Thoracic aorta (tissue), 2 donors: ENCODE measurements at regions not wholly inside any gene's neighbourhood (a gene's known extent, or its start where the extent isn't known, plus 50 kb on each side); places are given as distances from the start of the nearest gene placed in this dataset.

Experiments
- ATAC-seq: fragments of 150-250 bp; one replicate; pipeline ENCODE4 v1.8.0; 2017; ENCODE audit warnings: low read depth; ENCODE audit not compliant: insufficient number of reproducible peaks, low FRiP score
- DNase-seq: peaks from one replicate; pipeline ENCODE4 v3.0.0-alpha.2; 2020; ENCODE audit warnings: low spot score
- H3K27ac ChIP-seq, 2 donors: fragments of 200-600 bp; sonication (generic); 1 replicate in 1 of 2; 2 replicates in 1 of 2; pipeline ENCODE4 v1.5.1; 2016; ENCODE audit warnings: mild to moderate bottlenecking in 2 of 2, moderate library complexity in 2 of 2
- H3K27me3 ChIP-seq: fragments of 200-600 bp; sonication (generic); replicated peaks from 2 replicates; pipeline ENCODE4 v1.6.0; 2016; ENCODE audit warnings: mild to moderate bottlenecking; ENCODE audit not compliant: insufficient read depth
- H3K36me3 ChIP-seq: fragments of 200-600 bp; sonication (generic); one replicate; pipeline ENCODE4 v1.5.1; 2016
- H3K4me1 ChIP-seq, 2 donors: fragments of 200-600 bp; sonication (generic); 1 replicate in 1 of 2; 2 replicates in 1 of 2; pipeline versions ENCODE4 v1.5.1 to v1.6.0; 2016; ENCODE audit warnings: low read depth in 2 of 2, mild to moderate bottlenecking in 1 of 2; ENCODE audit not compliant: control insufficient read depth in 1 of 2
- H3K4me3 ChIP-seq: fragments of 200-600 bp; sonication (generic); 2 replicates; pipeline ENCODE4 v1.5.1; 2016; ENCODE audit warnings: mild to moderate bottlenecking
- H3K9me3 ChIP-seq: fragments of 200-600 bp; sonication (generic); 2 replicates; pipeline ENCODE4 v1.5.1; 2016
- CTCF ChIP-seq: fragments of 200-600 bp; sonication (generic); IDR thresholded peaks from one replicate; pipeline ENCODE4 v1.5.1; 2019; ENCODE audit warnings: antibody characterized with exemption

- no peak for TF ChIP-seq CTCF
- DNase-seq = no peak
- no peaks in the 10 kb centered on the region for H3K27me3 ChIP-seq
- no peak for ATAC-seq
- no peaks in the 10 kb centered on the region for H3K36me3 ChIP-seq
- no peaks in the 10 kb centered on the region for H3K4me1 ChIP-seq
- H3K9me3 ChIP-seq = no peaks in the 10 kb centered on the region
- H3K4me3 ChIP-seq = no peak overlapping the region
- H3K27ac ChIP-seq = no peak overlapping the region
Measured at GRCh38 chr19:32138416-32138815, 207.0 kb upstream of the ZNF507 start.

GRCh38 chr19:32141840-32142511 lies 203.4 kb upstream of the ZNF507 start:
- ATAC-seq (no peak), DNase-seq (no peak)
- H3K9me3 ChIP-seq = peaks cover 3% of the 10 kb centered on the region
- no peak overlapping the region for H3K4me3 ChIP-seq
- H3K36me3 ChIP-seq = no peaks in the 10 kb centered on the region
- no peaks in the 10 kb centered on the region for H3K4me1 ChIP-seq
- no peak overlapping the region for H3K27ac ChIP-seq
- no peaks in the 10 kb centered on the region for H3K27me3 ChIP-seq
- TF ChIP-seq CTCF = no peak

- H3K27ac ChIP-seq = no peak overlapping the region
- ATAC-seq (no peak), DNase-seq (no peak)
- TF ChIP-seq CTCF = no peak
- peaks cover 8% of the 10 kb centered on the region for H3K9me3 ChIP-seq
- H3K36me3 ChIP-seq = no peaks in the 10 kb centered on the region
- H3K4me3 ChIP-seq = no peak overlapping the region
- H3K27me3 ChIP-seq = no peaks in the 10 kb centered on the region
- H3K4me1 ChIP-seq = no peaks in the 10 kb centered on the region
Measured at GRCh38 chr19:32146664-32147063, 198.7 kb upstream of the ZNF507 start.

- Histone ChIP-seq H3K27ac (no peak overlapping the region), H3K9me3 (peaks cover 6% of the 10 kb centered on the region), H3K36me3 (no peaks in the 10 kb centered on the region), H3K27me3 (no peaks in the 10 kb centered on the region), H3K4me3 (no peak overlapping the region), H3K4me1 (no peaks in the 10 kb centered on the region)
- DNase-seq = no peak
- no peak for TF ChIP-seq CTCF
- no peak for ATAC-seq
Measured at GRCh38 chr19:32150605-32151004, 194.8 kb upstream of the ZNF507 start.

- no peak for ATAC-seq
- TF ChIP-seq CTCF = no peak
- no peaks in the 10 kb centered on the region for H3K27me3 ChIP-seq
- DNase-seq = no peak
- no peaks in the 10 kb centered on the region for H3K4me1 ChIP-seq
- no peak overlapping the region for H3K4me3 ChIP-seq
- no peaks in the 10 kb centered on the region for H3K36me3 ChIP-seq
- no peak overlapping the region for H3K27ac ChIP-seq
- no peaks in the 10 kb centered on the region for H3K9me3 ChIP-seq
Measured at GRCh38 chr19:32154418-32154817, 191.0 kb upstream of the ZNF507 start.
